ENCODE measurements at regions not wholly inside any gene's neighbourhood (a gene's known extent, or its start where the extent isn't known, plus 50 kb on each side); places are given as distances from the start of the nearest gene placed in this dataset.
"Not testable (repeated sequence)": the region's sequence is repeated elsewhere in the genome, so short reads cannot be mapped to it uniquely, and the experiment has no call there.

- H2BK15ac ChIP-seq (ENCODE audit: low read length); POLR2A ChIA-PET (ENCODE audit: partially characterized antibody); CTCF ChIA-PET (ENCODE audit: partially characterized antibody); H2AK5ac ChIP-seq (ENCODE audit: low read depth, low read length); H2BK20ac ChIP-seq (ENCODE audit: low read length); FAIRE-seq; H2BK12ac ChIP-seq (ENCODE audit: low read depth, low read length); H2AFZ ChIP-seq (ENCODE audit: low read length); H3K9ac ChIP-seq (replicated peaks in 1 of 4; ENCODE audit: extremely low read depth in 1 of 4, low read depth in 3 of 4, low read length in 3 of 4); H4K20me1 ChIP-seq (replicated peaks in 1 of 2; ENCODE audit: control insufficient read depth in 1 of 2, insufficient read depth in 2 of 2, low read length in 2 of 2); DNase-seq (ENCODE audit: low read depth in 1 of 2, low spot score in 2 of 2); H4K91ac ChIP-seq (replicated peaks; ENCODE audit: insufficient read length, low read length); H3K79me2 ChIP-seq (ENCODE audit: control insufficient read depth in 1 of 2, insufficient read depth in 2 of 2, low read length in 2 of 2); H3K36me3 ChIP-seq (ENCODE audit: control insufficient read depth in 2 of 4, insufficient read depth in 4 of 4, low read length in 3 of 4); H2BK120ac ChIP-seq (replicated peaks; ENCODE audit: low read depth, low read length); H3K18ac ChIP-seq (ENCODE audit: extremely low read depth, low read length); H3K23me2 ChIP-seq (ENCODE audit: low read depth, low read length); H3K27me3 ChIP-seq (replicated peaks in 1 of 4; ENCODE audit: control insufficient read depth in 3 of 4, extremely low read depth in 1 of 4, insufficient read depth in 3 of 4, low read length in 3 of 4); H3K4ac ChIP-seq (replicated peaks; ENCODE audit: insufficient read length, low read depth, low read length); H3K14ac ChIP-seq (ENCODE audit: insufficient read length); H3K4me2 ChIP-seq (ENCODE audit: insufficient read depth in 1 of 2, low read depth in 2 of 2, low read length in 2 of 2); H3K79me1 ChIP-seq (ENCODE audit: low read depth, low read length); H2BK5ac ChIP-seq (ENCODE audit: low read depth, low read length); H3K56ac ChIP-seq (replicated peaks; ENCODE audit: insufficient read length, low read depth, low read length); H3K4me3 ChIP-seq (ENCODE audit: extremely low read depth in 1 of 4, insufficient read depth in 2 of 4, low read depth in 3 of 4, low read length in 4 of 4); H3K27ac ChIP-seq (ENCODE audit: low read depth, low read length); H4K5ac ChIP-seq (ENCODE audit: insufficient read length, low read depth, low read length); H3K4me1 ChIP-seq (replicated peaks in 1 of 4; ENCODE audit: control insufficient read depth in 3 of 4, insufficient read depth in 4 of 4, low read length in 3 of 4); H3K23ac ChIP-seq (ENCODE audit: insufficient read length); H4K8ac ChIP-seq (ENCODE audit: extremely low read depth, insufficient read depth, low read length): not testable (repeated sequence)
- peaks cover 6 to 17% of the 10 kb centered on the region in 2 experiments; a peak in 3 of 4 replicates for H3K9me3 ChIP-seq (ENCODE audit: insufficient read depth in 2 of 2, low read depth in 1 of 2, low read length in 1 of 2)
- 92% methylated on average over 24 of the region's 46 CpGs; no CpG with 5 or more reads in 1 of the 2 experiments for WGBS, 2 experiments (ENCODE audit: extremely low coverage in 1 of 2, insufficient coverage in 1 of 2, insufficient read length in 1 of 2, insufficient replicate concordance in 2 of 2, low coverage in 1 of 2, low lambda C conversion rate in 2 of 2, missing lambda C conversion rate in 1 of 2)
Observed at GRCh38 chr14:45634651-45635441, 381.8 kb upstream of the MIS18BP1 start.

Data from H1 (cell line).